ENCODE measurements at regions not wholly inside any gene's neighbourhood (a gene's known extent, or its start where the extent isn't known, plus 50 kb on each side); places are given as distances from the start of the nearest gene placed in this dataset.
"Not testable (repeated sequence)": the region's sequence is repeated elsewhere in the genome, so short reads cannot be mapped to it uniquely, and the experiment has no call there.

DNA sequence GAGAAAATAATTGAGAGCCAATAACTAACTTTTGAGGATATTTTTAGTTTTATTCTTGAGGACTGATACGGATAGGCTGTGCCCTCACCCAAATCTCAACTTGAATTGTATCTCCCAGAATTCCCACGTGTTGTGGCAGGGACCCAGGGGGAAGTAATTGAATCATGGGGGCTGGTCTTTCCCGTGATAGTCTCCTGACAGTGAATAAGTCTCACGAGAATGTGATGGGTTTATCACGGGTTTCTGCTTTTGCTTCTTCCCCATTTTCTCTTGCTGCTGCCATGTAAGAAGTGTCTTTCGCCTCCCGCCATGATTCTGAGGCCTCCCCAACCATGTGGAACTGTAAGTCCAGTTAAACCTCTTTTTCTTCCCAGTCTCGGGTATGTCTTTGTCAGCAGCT lies 292.3 kb upstream of the TFAP2D start:
- TF ChIP-seq, protein P1, sequence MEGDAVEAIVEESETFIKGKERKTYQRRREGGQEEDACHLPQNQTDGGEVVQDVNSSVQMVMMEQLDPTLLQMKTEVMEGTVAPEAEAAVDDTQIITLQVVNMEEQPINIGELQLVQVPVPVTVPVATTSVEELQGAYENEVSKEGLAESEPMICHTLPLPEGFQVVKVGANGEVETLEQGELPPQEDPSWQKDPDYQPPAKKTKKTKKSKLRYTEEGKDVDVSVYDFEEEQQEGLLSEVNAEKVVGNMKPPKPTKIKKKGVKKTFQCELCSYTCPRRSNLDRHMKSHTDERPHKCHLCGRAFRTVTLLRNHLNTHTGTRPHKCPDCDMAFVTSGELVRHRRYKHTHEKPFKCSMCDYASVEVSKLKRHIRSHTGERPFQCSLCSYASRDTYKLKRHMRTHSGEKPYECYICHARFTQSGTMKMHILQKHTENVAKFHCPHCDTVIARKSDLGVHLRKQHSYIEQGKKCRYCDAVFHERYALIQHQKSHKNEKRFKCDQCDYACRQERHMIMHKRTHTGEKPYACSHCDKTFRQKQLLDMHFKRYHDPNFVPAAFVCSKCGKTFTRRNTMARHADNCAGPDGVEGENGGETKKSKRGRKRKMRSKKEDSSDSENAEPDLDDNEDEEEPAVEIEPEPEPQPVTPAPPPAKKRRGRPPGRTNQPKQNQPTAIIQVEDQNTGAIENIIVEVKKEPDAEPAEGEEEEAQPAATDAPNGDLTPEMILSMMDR (IDR thresholded peaks at IDR 0.05): not testable (repeated sequence)
- not testable (repeated sequence) for TF ChIP-seq EP300 (IDR thresholded peaks at IDR 0.05)

Measured in sigmoid colon (tissue), 4 donors.